Stimulated activated CD4-positive, alpha-beta T cell treated with anti-CD3 and anti-CD28 coated beads, TNF-alpha, amount 100 ng/mL, for 48 hours (primary cell): ENCODE measurements at regions not wholly inside any gene's neighbourhood (a gene's known extent, or its start where the extent isn't known, plus 50 kb on each side); places are given as distances from the start of the nearest gene placed in this dataset.
"Not testable (repeated sequence)": the region's sequence is repeated elsewhere in the genome, so short reads cannot be mapped to it uniquely, and the experiment has no call there.

Source experiments
- DNase-seq, 3 donors: peaks; one replicate each; pipeline ENCODE4 v3.0.0-alpha.2; 2020; ENCODE audit warnings: low read depth in 3 of 3

DNA sequence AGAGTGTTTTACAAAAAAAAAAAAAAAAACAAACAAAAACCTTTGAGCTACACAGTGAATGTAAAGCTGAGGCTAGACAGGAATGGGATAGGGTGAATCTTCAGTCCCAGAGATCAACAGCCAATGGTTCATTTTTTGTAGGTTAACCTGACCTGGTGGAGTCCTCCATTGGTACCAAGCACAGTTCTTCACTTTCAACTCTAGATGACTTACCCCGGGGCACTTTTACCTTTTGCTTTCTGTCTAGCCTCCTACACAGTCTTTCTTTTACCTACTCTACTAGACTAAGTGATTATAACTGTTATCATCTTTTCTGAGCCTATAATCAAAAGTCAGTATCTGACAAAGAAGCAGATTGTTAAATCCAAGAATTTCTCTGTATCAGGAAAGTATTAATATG lies 50.9 kb downstream of the ANXA2R start:
- DNase-seq = no peak

DNA sequence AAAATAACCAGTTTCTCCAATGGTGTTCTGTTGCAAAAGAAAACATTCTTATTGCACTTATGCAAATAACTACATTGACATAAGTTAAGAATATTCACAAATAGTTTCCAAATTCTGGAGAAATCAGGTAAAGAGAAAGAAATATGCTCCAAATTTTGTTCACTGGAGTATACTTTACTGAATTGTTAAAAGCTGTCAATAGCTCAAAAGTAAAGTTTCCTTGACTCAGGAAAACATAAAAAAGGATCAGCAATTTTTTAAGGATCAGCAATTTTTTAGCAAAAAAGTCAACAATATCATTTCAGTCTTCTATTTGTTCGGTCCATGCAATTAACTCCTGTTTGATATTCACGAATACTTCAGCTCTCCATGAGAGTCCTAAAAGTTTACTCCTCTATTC lies 51.6 kb downstream of the ANXA2R start:
- no peak for DNase-seq

DNA sequence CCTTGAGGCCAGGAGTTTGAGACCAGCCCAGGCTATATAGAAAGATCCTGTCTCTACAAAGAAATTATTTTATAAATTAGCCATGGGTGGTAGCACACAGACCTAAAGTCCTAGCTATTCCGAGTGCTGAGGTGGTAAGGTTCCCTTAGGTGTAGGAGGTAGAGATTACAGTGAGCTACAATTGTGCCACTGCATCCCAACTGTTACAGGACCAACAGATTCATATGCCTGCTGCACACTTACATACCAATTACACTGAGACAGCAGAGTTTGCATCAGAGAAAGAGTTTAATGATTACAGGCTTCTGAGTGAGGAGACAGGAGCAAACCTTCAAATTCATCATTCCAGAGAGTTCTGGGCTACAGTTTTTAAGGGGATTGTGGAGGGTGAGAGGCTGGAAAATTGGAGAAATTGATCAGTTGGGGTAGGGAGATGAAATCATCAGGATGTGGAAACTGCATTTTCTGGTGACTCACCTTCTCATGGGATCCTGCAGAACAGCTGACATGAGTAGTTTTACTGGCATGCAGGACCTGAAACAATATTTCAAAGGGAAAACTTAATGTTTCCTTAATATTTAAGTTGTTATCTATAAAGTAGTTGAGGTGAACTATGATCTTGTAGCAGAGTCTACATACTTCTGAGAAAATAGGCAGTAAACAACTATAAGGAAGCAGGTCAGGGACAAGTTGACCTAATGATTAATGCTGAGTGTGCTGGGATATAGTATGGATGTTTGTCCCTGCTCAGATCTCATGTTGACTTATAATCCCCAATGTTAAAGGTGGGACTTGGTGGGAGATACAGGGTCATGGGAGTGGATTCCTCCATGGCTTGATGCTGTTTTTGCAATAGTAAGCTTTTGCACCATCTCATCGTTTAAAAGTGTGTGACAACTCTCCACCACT lies 54.7 kb downstream of the ANXA2R start:
- DNase-seq = no peak

DNA sequence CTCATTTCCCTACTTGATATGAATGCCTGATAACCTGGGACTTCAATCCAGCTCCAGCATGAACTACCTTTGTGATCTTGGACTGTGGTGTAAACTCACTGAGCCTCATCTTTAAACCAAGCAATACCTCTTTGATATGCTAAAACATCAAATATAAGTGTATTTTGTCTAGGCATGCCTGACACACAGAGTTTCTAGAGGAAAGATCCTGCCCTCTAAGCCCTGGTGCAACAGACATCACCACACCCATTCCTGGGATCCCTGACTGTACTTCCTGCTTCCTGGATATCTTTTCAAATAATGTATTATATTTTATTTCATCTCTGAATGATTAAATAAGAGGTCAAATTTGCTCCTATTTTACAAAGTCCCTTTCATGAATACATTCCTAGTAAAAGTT lies 55.8 kb downstream of the ANXA2R start:
- no peak for DNase-seq

DNA sequence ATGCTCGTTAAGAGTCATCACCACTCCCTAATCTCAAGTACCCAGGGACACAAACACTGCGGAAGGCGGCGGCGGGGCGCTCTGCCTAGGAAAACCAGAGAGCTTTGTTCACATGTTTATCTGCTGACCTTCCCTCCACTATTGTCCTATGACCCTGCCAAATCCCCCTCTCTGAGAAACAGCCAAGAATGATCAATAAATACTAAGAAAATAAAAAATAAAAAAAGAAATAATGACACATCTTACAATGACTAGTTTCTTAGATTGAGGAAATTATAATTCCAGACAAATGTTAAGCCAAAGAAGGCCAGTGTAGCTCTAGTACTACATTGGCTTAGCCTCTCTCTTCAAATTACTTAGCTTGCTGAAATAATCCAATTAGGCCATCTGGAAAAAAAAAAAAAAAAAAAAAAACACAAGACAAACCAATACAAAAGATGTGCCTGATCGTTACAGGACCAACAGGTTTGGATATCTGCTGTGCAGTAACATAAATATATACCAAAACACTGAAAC lies 58.0 kb downstream of the ANXA2R start:
- no peak for DNase-seq

DNA sequence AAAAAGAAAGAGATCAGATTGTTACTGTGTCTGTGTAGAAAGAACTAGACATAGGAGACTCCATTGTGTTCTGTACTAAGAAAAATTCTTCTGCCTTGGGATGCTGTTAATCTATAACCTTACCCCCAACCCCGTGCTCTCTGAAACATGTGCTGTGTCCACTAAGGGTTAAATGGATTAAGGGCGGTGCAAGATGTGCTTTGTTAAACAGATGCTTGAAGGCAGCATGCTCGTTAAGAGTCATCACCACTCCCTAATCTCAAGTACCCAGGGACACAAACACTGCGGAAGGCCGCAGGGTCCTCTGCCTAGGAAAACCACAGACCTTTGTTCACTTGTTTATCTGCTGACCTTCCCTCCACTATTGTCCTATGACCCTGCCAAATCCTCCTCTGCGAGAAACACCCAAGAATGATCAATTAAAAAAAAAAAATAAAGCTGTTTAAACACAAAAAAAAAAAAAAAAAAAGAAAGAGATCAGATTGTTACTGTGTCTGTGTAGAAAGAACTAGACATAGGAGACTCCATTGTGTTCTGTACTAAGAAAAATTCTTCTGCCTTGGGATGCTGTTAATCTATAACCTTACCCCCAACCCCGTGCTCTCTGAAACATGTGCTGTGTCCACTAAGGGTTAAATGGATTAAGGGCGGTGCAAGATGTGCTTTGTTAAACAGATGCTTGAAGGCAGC lies 58.6 kb downstream of the ANXA2R start:
- DNase-seq = not testable (repeated sequence)

DNA sequence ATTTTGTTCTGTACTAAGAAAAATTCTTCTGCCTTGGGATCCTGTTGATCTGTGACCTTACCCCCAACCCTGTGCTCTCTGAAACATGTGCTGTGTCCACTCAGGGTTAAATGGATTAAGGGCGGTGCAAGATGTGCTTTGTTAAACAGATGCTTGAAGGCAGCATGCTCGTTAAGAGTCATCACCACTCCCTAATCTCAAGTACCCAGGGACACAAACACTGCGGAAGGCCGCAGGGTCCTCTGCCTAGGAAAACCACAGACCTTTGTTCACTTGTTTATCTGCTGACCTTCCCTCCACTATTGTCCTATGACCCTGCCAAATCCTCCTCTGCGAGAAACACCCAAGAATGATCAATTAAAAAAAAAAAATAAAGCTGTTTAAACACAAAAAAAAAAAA lies 59.1 kb downstream of the ANXA2R start:
- not testable (repeated sequence) for DNase-seq

DNA sequence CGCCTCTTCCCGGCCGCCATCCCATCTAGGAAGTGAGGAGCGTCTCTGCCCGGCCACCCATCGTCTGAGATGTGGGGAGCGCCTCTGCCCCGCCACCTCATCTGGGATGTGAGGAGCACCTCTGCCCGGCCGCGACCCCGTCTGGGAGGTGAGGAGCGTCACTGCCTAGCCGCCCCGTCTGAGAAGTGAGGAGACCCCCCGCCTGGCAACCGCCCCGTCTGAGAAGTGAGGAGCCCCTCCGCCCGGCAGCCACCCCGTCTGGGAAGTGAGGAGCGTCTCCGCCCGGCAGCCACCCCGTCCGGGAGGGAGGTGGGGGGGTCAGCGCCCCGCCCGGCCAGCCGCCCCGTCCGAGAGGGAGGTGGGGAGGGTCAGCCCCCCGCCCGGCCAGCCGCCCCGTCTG lies 59.7 kb downstream of the ANXA2R start:
- not testable (repeated sequence) for DNase-seq

DNA sequence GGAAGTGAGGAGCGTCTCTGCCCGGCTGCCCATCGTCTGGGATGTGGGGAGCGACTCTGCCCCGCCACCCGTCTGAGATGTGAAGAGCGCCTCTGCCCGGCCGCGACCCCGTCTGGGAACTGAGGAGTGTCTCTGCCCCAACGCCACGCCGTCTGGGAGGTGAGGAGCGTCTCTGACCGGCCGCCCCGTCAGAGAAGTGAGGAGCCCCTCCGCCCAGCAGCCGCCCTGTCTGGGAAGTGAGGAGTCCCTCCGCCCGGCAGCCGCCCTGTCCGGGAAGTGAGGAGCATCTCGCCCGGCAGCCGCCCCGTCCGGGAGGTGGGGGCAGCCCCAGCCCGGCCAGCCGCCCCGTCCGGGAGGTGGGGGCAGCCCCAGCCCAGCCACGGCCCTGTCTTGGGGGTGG lies 60.9 kb downstream of the ANXA2R start:
- DNase-seq = not testable (repeated sequence)

DNA sequence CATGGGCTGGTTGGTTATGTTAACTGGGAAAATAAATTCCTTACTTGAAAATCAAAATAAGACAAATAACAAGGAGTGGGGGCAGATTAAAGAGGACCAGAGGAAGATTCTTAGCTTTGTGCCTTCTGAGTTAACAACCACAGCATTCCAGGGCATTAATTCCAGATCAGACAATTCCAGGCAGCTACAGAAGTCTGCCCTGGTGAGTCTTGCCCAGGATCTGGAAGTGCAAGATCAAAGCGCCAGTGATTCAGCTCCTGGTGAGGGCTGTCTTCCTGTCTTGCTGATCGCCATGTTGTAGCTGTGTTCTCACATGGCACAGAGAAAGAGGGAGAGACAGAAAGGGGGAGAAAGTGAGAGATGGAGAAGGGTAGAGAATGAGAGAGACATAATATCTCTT lies 65.6 kb downstream of the ANXA2R start:
- DNase-seq = no peak

DNA sequence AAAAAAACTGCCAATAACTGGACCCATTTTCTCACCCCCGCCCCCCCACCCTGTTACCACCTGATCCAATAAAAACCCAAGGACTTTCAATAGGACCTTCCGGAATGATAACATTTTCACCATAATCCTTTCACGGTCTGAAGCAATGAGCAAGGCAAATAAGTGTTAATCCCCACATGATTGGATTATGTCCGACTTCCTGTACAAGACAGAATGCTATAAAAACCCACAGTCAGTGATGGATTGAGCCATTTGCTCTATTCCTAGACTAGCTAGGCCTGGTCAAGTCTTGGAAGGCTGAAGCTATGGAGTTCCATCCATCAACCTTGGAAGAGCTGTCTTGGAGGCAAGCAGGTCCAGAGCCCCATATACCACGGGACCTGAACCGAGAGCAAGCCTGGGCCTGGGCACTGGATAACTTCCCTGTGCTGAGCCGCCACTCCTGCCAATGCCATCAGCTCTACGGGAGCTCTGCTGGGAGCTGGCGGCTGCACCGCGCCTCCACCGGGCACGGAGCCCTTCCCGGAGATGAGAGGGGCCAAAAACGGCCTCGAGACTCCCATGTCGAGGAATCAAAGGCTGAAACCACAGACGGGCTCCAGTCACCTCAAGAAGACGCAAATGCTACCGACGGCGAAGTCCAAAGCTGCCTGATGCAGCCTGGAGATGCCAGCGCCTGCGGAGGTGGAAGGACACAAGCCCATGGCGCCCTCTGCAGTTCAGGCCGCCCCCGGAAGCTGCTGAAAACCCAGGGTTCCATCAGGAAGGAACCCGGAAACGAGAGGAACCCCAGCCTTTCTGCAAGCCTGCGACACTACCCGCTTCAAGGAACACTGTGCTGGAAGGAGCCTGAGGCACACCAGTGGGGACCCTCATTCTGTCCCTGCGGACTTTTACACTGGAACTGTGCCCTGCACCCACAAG lies 69.2 kb downstream of the ANXA2R start:
- no peak for DNase-seq

DNA sequence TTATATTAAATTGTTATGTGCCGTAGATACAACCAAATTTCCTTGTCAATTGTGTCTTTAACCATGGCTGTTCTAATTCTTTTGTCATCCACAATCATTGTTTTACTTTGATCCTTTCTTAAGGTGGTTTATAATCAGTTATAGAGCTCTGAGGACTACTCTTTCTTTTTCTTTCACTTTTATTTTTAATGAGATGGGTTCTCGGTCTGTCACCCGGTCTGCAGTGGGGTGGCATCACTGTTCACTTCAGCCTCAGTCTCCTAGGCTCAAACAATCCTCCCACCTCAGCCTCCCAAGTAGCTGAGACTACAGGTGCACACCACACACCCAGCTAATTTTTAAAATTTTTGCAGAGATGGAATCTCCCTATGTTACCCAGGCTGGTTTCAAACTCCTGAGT lies 74.2 kb downstream of the ANXA2R start:
- DNase-seq = no peak

DNA sequence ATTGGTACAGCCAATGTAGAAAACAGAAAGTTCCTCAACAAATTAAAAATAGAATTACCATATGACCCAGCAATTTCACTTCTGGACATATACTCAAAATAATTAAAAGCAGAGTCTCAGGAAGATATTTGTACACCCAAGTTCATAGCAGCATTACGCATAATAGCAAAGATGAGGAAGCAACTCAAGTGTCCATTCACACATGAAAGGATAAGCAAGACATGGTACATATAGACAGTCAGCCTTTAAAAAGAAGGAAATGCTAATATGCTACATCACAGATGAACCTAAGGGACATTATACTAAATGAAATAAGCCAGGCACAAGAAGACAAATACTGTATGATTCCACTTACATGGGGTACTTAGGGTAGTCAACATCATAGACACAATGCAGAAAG lies 76.7 kb downstream of the ANXA2R start:
- DNase-seq = no peak

DNA sequence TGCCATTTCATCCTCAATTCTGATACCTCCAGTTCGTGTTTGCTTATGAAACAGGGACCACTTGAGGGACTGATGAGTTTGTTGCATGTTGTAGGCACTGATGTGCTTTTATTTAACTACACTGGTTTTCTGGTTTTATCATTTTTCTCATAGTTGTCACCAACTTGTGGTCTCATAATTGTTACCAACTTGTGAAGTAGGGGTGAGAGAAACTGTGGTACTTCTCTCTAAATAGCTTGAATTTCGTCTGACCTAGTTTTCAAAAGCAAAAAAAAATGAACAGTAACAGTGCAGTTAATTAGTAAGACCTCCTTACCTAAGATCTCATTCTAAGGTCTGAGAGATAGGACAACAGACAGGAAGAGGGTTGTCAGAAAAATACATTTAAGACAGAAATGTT lies 78.0 kb downstream of the ANXA2R start:
- no peak for DNase-seq

DNA sequence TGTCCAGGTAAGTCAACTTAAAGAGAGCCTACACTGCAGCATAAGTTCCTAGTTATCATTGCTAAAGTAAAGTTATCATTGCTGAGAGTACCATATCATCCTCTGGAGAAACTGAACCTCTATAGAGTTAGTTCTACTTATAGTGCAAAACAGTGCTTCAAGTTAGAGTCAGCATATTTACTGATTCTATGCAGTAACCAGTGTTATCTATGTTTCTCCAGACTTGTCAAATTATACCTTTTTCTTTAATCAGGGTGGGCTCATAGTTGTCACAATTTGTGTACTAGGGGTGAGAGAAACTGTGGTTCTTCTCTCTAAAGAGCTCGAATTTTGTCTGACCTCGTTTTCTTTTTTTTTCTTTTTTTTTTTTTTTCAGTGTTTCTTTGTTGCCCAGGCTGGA lies 79.6 kb downstream of the ANXA2R start:
- no peak for DNase-seq

DNA sequence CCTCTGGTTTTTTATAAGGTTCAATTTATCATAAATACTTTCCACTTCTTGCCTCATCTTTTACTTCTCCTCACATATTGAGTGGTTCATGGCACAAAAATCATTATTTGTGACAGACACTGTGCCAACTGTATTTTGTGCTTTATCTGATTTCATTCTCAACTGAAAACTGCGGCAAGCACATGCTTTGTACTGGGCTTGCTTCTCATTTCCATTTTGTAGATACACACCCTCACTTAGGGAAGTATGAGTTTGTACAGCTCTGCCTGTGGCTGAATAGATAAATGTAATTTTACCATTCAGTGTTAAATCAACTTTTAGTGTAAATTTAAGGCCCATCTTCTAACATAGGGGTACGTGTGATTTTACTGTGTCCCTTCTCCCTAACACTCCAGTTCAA lies 83.6 kb downstream of the ANXA2R start:
- DNase-seq = no peak

DNA sequence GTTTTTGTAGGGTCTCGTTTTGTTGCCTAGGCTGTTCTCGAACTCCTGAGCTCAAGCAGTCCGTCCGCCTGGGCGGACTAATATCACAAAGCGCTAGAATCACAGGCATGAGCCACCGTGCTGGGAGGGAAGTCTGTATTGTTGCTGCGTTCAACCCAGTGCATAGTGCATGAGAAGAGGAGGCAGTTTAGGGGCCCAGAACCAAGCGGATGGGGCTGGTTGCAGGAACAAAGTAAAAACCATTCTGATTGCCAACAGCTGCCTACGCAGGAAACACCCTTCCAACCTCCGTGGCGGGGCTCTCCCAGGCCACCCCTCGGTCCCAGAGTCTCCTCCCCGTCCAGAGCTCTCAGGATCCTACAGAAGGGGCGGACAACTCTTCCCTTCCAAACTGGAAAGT lies 87.1 kb downstream of the ANXA2R start:
- no peak for DNase-seq

DNA sequence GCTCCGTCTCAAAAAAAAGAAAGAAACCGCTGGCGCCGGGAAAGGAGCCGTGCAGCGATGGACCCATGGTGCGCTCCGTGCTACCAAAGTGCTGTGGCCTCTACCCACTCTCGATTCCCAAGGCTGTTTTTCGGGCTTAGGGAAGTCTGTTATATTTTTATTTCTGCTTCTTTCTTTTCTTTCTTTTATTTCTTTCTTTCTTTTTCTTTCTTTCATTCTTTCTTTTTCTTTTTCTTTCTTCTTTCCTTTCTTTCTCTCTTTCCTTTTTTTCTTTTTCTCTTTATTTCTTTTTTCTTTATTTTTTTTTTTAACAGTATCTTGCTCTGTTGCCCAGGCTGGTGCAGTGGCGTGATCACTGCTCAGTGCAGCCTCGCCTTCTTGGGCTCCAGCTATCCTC lies 87.5 kb downstream of the ANXA2R start:
- no peak for DNase-seq

DNA sequence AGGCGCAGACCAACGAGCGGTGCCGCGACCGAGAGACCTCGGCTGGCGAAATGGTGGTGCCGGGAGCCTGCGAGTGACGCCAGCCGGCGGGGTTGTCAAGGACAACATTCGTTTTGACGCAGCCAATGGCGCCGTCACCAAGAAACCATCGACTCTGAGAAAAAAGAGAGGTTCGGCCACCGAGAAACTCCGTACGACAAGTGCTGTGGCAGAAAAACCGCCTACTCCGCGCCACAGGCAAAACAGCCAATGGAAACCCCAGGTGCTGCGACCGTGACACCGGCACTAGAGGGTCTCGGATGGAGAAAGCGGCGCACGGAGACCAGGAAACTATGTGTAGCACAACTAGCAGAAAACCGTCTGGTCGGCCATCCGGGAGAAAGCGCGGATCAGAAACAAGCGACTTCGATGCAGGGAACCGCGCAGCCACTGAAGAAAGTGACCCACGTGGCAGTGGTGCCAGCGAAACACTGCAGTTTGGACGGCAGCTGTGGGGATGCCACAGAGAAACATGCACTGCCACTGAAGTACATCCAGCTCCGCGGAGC lies 88.8 kb downstream of the ANXA2R start:
- DNase-seq = peak; percentile 50 to 70 (median 69)

DNA sequence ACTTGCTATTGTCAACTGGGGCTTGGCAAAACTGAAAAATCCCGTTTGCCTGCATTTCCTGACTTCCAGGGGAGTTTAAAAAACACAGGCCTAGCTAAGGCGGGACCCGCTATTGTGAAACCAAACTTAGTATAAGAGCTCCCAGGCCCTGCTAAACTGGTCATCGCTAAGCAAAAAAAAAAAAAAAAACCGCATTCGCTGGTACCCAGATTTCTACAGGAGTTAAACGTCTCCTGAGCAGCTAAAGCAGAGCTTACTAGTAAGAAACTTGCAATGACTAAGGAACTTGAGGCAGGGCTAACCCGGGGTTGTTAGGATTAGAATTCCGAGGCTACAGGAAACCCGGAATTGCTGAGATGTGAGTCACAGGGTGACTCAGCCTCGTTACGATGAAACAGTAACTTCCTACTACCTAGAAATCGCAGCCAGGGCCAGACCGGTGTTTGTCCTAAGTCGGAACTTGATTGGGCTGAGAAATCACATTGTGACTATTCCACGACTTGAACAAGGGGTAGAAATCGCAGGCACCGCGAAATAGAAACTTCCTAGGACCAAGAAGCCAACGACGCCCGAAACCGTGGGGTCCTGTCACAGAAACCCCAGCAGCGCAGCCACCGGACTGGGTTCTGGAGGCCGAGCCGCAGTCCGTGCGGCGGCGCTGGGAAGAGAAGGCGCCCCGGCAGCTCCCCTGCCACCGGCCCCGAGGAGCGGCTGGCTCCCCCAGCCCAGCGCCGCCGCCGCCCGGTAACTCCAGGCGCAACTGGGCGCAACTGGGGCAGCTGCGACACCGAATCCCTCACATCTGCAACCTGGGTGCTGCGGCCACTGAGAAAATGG lies 89.4 kb downstream of the ANXA2R start:
- peak; percentile 48 to 65 (median 54) for DNase-seq

DNA sequence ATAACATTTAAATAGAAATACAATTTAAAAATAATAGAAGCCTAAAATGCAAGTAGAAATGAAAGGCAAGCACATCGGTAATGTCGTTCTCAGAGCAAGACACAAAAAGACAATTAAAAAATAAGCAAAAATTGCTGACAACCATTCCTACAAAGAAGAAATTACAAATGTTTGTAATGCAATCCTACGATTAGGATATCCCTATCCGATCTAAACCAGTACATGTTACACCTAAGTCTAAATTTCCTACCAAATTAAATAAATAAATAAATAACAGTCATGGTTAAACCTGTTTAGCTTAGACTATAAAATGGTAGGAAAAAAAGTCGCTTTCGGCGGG lies 90.0 kb downstream of the ANXA2R start:
- DNase-seq = no peak
